ENCODE measurements at regions not wholly inside any gene's neighbourhood (a gene's known extent, or its start where the extent isn't known, plus 50 kb on each side); places are given as distances from the start of the nearest gene placed in this dataset.

GRCh38 chr2:54020793-54021414 lies 50.1 kb upstream of the PSME4 start:
- H3K4me3 ChIP-seq (ENCODE audit: low read depth, low read length, poor library complexity, severe bottlenecking), result no peak overlapping the region
- no peak overlapping the region for H2AFZ ChIP-seq (ENCODE audit: low read length)
- H3K9me2 ChIP-seq (ENCODE audit: low read depth, low read length), result no peaks in the 10 kb centered on the region
- TF ChIP-seq EZH2 (IDR thresholded peaks at IDR 0.05; ENCODE audit: borderline replicate concordance, low read length) (no peak), CTCF (IDR thresholded peaks at IDR 0.05; ENCODE audit: low read length) (no peak)
- peaks cover 7% of the 10 kb centered on the region; the same call in 1 of the 2 replicates for H3K9me3 ChIP-seq (ENCODE audit: low read length)
- H3K4me1 ChIP-seq (ENCODE audit: insufficient read depth, low read length, severe bottlenecking), result no peaks in the 10 kb centered on the region
- no peaks in the 10 kb centered on the region for H3K27me3 ChIP-seq (ENCODE audit: insufficient read depth, low read length)
- no peak overlapping the region for H3K27ac ChIP-seq (ENCODE audit: low read depth, low read length, poor library complexity, severe bottlenecking)
- no peak overlapping the region for H3K4me2 ChIP-seq (ENCODE audit: low read length)
- H4K20me1 ChIP-seq (ENCODE audit: insufficient read depth, low read length), result no peaks in the 10 kb centered on the region
- no peaks in the 10 kb centered on the region for H3F3A ChIP-seq (ENCODE audit: insufficient read depth, low read length)
- no peak overlapping the region for H3K9ac ChIP-seq (ENCODE audit: low read length)
- no peaks in the 10 kb centered on the region; the same call in 1 of the 2 replicates for H3K36me3 ChIP-seq (ENCODE audit: insufficient read depth, low read length)
- no peaks in the 10 kb centered on the region for H3K79me2 ChIP-seq (ENCODE audit: insufficient read depth, low read length)

Measured in OCI-LY1 (cell line).